ENCODE measurements at regions not wholly inside any gene's neighbourhood (a gene's known extent, or its start where the extent isn't known, plus 50 kb on each side); places are given as distances from the start of the nearest gene placed in this dataset.

GRCh38 chr6:156513504-156513903 lies 263.7 kb upstream of the ARID1B start:
- no peak for DNase-seq (ENCODE audit: low read depth)

DNA sequence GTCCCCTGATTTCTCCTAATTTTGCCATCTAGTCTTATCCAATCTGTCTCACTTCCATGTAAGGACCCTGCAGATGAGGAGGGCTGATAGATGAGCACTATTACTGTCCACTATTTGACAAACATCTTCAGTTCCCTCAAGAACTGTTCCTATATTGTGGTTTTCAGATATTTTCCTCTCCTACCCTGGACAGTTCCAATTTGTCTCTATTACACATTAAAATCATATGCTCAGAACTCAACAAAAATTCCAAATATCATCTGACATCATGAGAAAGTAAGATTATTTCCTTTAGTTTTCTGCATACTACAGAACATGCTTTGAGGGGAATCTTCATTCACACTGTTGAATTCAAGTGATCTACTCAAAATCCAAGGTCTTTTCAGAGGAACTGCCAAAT lies 265.6 kb upstream of the ARID1B start:
- no peak for DNase-seq (ENCODE audit: low read depth)

GRCh38 chr6:156511051-156511450 lies 266.1 kb upstream of the ARID1B start:
- DNase-seq (ENCODE audit: low read depth) = no peak

DNA sequence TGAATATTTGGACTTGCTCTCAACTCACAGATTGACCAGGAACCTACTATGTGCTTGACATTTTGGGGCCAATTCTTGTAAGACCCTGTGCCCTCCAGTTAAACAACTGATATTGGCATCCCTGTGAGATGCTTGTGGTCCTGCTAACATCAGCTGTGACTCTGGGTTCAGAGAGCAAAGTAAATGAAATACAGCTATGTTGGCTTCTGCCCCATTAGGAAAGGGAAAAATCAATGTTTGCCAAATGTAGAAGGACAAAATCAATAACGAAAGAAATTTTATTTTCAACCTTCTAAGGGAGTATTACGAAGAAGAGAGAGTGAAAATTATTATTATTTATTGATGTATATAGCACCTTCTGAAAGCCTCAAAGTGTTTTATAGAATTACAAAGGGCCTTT lies 266.9 kb upstream of the ARID1B start:
- DNase-seq (ENCODE audit: low read depth) = no peak

DNA sequence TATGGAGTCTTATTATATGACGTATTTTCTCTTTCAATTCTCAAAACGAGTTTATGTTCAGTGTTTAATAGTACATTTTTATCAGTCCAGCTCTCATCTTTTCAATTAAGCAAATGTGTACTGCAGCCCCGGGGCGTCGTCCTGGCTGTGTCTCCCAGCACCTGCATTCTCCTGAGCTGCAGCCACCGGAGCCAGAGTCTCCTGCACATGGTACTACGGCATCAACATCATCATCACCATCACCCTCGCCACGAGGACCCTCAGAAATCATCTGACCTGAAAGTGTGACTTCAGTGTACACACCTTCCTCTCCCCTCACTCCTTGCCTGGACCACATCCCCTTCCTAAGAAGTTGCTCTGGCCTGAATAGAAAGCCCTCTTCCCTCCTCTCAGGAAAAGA lies 267.7 kb upstream of the ARID1B start:
- no peak for DNase-seq (ENCODE audit: low read depth)

- DNase-seq (ENCODE audit: low read depth) = no peak
Observed at GRCh38 chr6:156508923-156509322, 268.3 kb upstream of the ARID1B start.

- no peak for DNase-seq (ENCODE audit: low read depth)
Observed at GRCh38 chr6:156508126-156508525, 269.1 kb upstream of the ARID1B start.

GRCh38 chr6:156507656-156508055 lies 269.5 kb upstream of the ARID1B start:
- no peak for DNase-seq (ENCODE audit: low read depth)

DNA sequence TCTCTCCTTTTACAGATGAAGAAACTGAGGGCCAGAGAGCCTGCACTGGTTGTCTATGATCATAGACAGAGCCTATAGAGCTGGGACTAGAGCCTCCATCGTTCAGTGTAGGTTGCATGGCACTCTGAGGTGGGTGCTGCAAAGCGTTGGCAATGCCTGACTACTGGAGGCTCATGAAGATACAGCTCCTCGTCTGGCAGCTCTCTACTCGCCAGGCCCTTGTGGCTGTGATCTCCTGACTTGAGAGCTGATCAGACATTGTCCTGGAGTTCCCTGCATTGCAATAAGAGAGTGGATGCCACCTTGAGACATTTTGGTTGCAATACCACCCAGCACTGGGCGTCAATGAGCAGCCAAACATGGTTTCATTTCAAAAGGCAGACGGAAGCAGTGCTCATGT lies 270.1 kb upstream of the ARID1B start:
- no peak for DNase-seq (ENCODE audit: low read depth)

GRCh38 chr6:156502969-156503504 lies 274.1 kb upstream of the ARID1B start:
- no peak for DNase-seq (ENCODE audit: low read depth)

DNA sequence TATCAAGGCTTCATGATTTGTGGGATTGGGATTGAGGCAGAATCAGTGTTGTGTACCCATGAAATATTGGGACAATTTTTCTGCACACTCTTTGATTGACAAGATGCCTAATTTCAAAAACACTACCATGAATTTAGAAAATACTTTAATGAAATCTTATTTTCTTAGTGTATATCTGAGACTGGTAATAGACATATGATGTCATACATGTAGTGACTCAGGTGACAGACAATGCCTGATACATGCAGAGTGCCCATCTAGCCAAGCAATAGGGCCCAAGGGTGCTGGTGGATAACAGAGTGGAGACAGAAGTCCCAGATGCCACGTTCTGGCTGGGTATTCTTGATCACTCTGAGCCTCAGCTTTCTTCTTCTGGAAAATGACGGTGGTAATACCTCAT lies 279.6 kb upstream of the ARID1B start:
- no peak for DNase-seq (ENCODE audit: low read depth)

DNA sequence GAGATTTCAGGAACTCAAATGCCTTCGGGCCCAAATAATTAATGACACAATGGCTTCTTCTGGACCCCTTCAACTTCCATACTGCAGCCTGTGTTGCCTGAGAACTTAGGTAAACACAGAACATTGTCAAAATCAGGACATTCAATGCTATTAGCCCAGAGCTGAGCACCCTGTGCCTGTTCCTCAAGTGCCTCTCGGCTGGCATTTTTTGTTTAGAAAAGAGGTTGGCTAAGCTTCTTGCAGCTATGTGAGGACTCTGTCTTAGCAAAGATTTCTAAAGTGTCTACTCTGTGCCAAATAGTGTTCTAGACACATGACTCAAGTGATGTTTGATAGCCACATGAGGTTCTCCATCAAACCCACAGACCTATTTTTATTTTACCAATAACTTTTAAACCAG lies 289.3 kb upstream of the ARID1B start:
- no peak for DNase-seq (ENCODE audit: low read depth)

DNA sequence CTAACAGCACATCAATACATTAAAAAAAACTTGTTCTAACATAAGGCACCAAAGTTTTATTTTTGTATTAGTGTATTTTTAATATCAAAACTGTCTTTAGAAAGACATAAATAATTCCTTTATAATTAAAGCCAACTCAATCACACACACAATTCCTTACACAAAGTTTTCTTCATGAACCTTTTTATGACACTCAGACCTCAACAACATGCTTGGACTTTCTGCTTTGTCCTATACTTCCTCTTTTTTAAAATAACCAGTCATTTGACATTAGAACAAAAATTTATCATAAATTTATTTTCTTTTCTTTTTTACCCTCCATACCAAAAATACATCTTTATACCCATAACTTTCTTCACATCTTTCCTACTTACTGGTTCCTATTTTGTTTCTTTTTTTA lies 292.0 kb upstream of the ARID1B start:
- DNase-seq (ENCODE audit: low read depth) = no peak

DNA sequence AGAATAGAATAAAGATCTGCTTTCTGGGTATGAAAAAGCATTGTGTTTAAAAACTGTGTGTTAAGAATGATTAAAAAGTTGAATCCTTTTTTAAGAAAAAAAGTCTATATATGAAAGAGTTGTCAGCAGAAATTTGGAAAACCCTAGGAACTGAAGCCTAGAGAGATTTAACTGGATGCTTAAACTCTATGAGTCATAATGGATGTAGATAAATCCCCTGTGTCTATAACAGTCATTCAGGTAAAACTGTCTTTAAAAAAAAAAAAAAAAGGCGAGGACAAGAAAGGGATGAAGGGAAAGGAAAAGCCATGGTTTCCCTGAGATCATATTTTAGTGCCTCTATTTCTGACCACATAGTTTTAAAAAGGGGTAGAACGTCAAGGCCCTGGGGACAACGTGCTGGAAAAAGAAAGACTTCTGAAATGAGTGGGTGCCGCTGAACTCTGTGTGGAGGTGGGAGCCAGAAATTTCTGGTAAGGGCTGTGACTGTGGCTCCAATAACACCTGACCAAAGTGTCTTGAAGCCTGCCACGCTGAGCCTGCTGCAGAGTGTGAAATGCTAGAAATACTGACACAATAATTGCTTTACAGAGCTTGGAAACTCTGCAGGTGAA lies 302.6 kb upstream of the ARID1B start:
- no peak for DNase-seq (ENCODE audit: low read depth)

DNA sequence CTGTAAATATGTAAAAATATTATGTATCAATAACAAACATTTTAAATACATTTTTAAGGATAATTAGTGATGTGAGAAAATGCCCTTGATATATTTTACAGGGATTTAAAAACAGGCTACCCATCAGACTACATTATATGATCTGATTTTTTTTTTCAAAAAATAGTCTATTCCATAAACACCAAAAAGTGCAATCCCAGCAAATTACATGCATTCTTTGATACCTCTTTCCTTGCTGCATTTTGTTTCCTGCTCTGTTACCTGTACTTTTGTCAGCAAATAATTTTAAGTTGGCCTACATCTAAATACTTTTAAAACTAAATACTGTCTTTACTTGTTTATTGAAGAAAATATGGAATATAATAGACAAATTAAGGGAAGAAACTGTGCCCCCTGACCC lies 306.2 kb upstream of the ARID1B start:
- DNase-seq (ENCODE audit: low read depth) = no peak

DNA sequence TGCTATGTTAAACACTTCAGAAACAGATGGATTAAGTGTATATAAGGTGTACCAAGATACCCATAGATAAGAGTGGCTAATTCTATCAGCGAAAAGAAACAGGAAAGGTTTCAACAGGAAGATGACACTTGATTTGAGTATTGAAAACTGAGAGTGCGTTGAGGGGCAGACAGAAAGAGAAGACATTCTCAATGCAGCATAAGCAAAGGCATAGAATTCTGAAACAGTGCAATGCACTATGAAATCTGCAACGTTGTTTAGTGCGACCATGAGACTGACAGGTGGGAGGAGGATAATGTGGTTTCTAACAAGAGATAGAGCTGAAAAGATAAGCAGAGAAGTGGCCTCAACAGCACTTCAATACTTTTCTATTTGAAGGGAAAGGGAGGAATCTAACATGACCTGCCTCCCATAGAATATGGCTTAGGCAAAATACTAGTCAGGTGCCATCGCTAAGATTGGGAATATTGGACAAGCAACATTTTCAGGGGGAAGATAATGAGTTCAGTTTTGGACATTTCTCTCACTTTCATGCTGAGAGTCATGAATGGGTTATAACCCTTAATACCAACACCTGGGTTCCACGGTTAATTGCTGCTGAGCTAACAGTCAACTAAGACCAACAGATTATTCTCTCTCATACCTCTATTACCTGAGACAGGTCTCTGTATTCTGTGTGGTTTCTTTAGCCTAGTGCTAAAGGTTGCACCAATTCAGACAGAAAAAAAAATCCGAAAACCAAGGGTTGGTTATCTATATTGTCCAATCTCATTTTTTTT lies 312.9 kb upstream of the ARID1B start:
- no peak for DNase-seq (ENCODE audit: low read depth)

DNA sequence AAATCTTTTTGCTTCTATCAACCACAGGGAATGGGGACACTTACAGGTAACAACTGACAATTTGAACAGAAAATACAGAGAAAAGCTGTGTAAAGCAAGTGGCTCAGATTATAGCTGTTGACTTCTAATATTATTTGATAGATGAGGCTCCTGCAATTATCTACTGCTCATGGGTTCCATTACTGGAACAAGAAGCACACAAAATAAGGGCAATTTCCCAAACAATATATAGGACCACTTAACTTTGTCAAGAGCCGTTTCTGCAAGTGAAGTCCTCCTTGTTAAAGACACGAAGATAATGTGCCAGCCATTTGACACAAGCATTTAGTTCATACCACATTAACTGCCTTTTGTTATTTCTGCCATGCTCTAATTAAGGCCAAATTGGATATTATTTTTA lies 315.5 kb upstream of the ARID1B start:
- DNase-seq (ENCODE audit: low read depth) = no peak

- no peak for DNase-seq (ENCODE audit: low read depth)
Observed at GRCh38 chr6:156457601-156458000, 319.6 kb upstream of the ARID1B start.

DNA sequence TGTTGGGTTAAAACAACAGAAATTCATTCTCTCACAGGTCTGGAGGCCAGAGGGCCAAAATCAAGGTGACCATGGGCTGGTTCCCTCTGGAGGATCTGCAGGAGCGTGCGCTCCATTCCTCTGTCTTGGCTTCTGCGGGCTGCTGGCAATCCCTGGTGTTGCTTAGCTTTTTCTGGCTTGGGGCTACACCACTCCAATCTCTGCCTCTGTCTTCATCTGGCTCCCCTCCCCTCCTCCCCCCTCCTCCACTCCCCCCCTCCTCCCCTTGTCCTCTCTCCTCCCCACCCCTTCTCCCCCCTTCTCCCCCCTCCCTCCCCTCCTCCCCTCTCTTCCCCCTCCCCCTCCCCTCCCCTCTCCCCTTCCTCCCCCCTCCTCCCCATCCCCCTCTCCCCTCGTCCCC lies 321.3 kb upstream of the ARID1B start:
- DNase-seq (ENCODE audit: low read depth) = no peak

- no peak for DNase-seq (ENCODE audit: low read depth)
Observed at GRCh38 chr6:156454867-156455266, 322.3 kb upstream of the ARID1B start.

DNA sequence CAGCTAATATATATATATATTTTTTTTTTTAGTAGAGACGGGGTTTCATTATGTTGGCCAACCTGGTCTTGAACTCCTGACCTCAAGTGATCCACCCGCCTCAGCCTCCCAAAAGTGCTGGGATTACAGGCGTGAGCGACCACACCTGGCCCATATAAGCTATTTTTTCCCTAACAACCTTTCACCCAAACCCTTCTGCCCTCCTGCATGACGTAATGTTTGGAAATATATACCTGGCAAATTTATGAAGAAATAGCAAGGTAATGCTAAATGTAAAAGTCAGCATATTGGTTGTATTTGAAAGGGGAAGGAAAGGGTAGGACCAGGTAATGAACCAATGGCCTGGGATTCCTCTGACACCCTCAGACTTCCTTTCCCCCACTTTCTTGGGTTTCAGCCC lies 325.5 kb upstream of the ARID1B start:
- no peak for DNase-seq (ENCODE audit: low read depth)

- DNase-seq (ENCODE audit: low read depth) = no peak
Observed at GRCh38 chr6:156451088-156451487, 326.1 kb upstream of the ARID1B start.

- DNase-seq (ENCODE audit: low read depth) = no peak
Observed at GRCh38 chr6:156450421-156450820, 326.8 kb upstream of the ARID1B start.

GRCh38 chr6:156449569-156449968 lies 327.6 kb upstream of the ARID1B start:
- no peak for DNase-seq (ENCODE audit: low read depth)
